Tibial artery (tissue), 4 donors: ENCODE measurements at regions not wholly inside any gene's neighbourhood (a gene's known extent, or its start where the extent isn't known, plus 50 kb on each side); places are given as distances from the start of the nearest gene placed in this dataset.

Experiments
- DNase-seq, 2 donors: peaks; one replicate each; pipeline ENCODE4 v3.0.0-alpha.2; 2019
- H3K27ac ChIP-seq, 2 donors: fragments of 200-600 bp; sonication (generic) in 1 of 2; 1 replicate in 1 of 2; 2 replicates in 1 of 2; pipeline ENCODE4 v1.5.1; 2018 to 2019; ENCODE audit warnings: mild to moderate bottlenecking in 1 of 2
- H3K27me3 ChIP-seq, 2 donors: fragments of 200-600 bp; sonication (generic) in 1 of 2; one replicate each; pipeline versions ENCODE4 v1.5.1 to v1.6.0; 2016 to 2019
- H3K36me3 ChIP-seq, 3 donors: fragments of 200-600 bp; sonication (generic) in 2 of 3; one replicate each; pipeline ENCODE4 v1.5.1; 2016 to 2019; ENCODE audit warnings: mild to moderate bottlenecking in 2 of 3
- H3K4me1 ChIP-seq, 4 donors: fragments of 200-600 bp; sonication (generic) in 2 of 4; 1 replicate in 3 of 4; 2 replicates in 1 of 4; pipeline ENCODE4 v1.5.1; 2016 to 2019
- H3K4me3 ChIP-seq, 2 donors: fragments of 200-600 bp; sonication (generic) in 1 of 2; 1 replicate in 1 of 2; 2 replicates in 1 of 2; pipeline ENCODE4 v1.5.1; 2018 to 2019; ENCODE audit warnings: mild to moderate bottlenecking in 2 of 2
- H3K9me3 ChIP-seq, 3 donors: fragments of 200-600 bp; sonication (generic) in 1 of 3; one replicate each; pipeline ENCODE4 v1.5.1; 2016 to 2019
- CTCF ChIP-seq, 2 experiments: fragments of 200-600 bp in 1 of 2; fragments of 450-650 bp in 1 of 2; IDR thresholded peaks; one replicate each; pipeline ENCODE4 v1.5.1; 2017 to 2019; ENCODE audit warnings: antibody characterized with exemption in 2 of 2, mild to moderate bottlenecking in 1 of 2, moderate library complexity in 1 of 2
- intact Hi-C: fragments of 100-400 bp; cut with DNase I; formaldehyde crosslinking; loops from one replicate; pipeline ENCODE4 v1.15.0; 2023; ENCODE audit warnings: low total_unique reads

- Histone ChIP-seq H3K36me3 (no peaks in the 10 kb centered on the region), H3K9me3 (no peaks in the 10 kb centered on the region), H3K4me1 (peaks cover 0 to 10% (median 0%) of the 10 kb centered on the region in 4 donors), H3K27ac (no peak overlapping the region), H3K4me3 (no peak overlapping the region), H3K27me3 (no peaks in the 10 kb centered on the region)
- TF ChIP-seq CTCF (IDR thresholded peaks at IDR 0.05) = no peak
- no peak for DNase-seq
- intact Hi-C loops = no loop called here
Measured at GRCh38 chr15:93362821-93363220, 273.8 kb upstream of the RGMA start.

DNA sequence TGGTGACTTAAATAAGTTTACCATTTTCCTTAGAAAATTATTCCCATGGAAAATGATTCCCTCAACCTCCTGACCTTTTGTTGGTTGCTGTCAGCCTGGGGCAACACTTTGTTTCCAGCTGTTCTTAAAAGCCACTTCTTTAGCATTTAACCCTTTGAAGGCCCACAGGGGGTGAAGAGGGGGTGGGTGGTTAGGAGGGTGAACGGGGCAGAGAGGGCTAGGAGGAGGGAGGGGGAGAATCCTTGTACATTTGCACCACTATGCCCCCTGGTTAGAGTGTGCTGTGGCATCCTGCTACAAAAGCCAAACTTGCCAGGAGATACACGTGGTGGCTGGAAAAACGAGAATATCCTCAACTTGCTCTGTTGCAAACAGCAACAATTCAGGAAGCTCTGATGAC, 273.2 kb upstream of the RGMA start:
- Histone ChIP-seq H3K4me3 (no peak overlapping the region), H3K27ac (no peak overlapping the region), H3K27me3 (no peaks in the 10 kb centered on the region), H3K4me1 (peaks cover 0 to 10% (median 0%) of the 10 kb centered on the region in 4 donors), H3K9me3 (no peaks in the 10 kb centered on the region), H3K36me3 (no peaks in the 10 kb centered on the region)
- intact Hi-C loops = no loop called here
- TF ChIP-seq CTCF (IDR thresholded peaks at IDR 0.05) = no peak
- no peak for DNase-seq

GRCh38 chr15:93361703-93362102, 272.7 kb upstream of the RGMA start:
- DNase-seq = no peak
- H3K9me3 ChIP-seq = no peaks in the 10 kb centered on the region
- peaks cover 0 to 10% (median 0%) of the 10 kb centered on the region in 4 donors for H3K4me1 ChIP-seq
- H3K4me3 ChIP-seq = no peak overlapping the region
- H3K36me3 ChIP-seq = no peaks in the 10 kb centered on the region
- no peaks in the 10 kb centered on the region for H3K27me3 ChIP-seq
- no peak for TF ChIP-seq CTCF (IDR thresholded peaks at IDR 0.05)
- no peak overlapping the region for H3K27ac ChIP-seq
- intact Hi-C loops = no loop called here

DNA sequence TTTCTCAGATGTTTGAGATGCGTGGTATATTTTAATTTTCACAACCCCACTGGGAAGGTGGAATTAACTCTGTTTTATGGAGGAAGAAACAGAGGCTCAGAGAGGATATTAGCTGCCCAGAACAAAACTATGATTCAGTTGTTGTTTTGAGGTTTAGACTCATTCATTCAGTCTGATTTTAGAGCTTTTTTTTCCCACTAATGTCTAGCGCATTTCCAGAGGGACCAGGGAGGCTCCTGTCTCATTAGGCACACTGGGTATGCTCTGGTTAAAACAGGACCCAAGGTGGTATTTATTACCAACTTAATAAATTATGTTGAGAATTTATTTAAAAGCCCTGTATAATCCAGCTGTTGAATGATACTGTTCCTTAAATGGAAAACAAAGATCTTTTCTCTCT, 272.0 kb upstream of the RGMA start:
- Histone ChIP-seq H3K27me3 (no peaks in the 10 kb centered on the region), H3K4me1 (peaks cover 0 to 10% (median 0%) of the 10 kb centered on the region in 4 donors), H3K4me3 (no peak overlapping the region), H3K27ac (no peak overlapping the region), H3K9me3 (no peaks in the 10 kb centered on the region), H3K36me3 (no peaks in the 10 kb centered on the region)
- intact Hi-C loops = no loop called here
- no peak for TF ChIP-seq CTCF (IDR thresholded peaks at IDR 0.05)
- no peak for DNase-seq

DNA sequence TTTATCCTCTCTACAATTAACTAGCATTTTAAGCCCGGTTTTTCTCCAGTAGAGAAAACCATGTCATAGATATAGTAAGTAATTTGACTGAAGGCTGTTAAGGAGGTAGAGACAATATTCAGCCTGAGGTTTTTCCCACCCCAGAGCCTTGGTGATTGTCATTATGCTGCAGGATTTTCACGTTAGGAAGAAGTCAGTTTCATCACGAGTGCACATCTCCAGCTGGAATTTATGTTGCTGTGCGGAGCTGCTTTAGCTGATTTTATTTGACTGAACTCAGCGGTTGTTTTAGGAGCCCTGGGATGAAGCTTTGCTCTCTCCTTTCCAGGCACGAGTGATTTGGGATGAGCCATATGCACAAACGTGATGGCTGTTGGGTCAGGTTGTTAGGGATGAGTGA, 271.3 kb upstream of the RGMA start:
- peaks cover 0 to 10% (median 0%) of the 10 kb centered on the region in 4 donors for H3K4me1 ChIP-seq
- no peaks in the 10 kb centered on the region for H3K9me3 ChIP-seq
- H3K27me3 ChIP-seq = no peaks in the 10 kb centered on the region
- intact Hi-C loops = no loop called here
- H3K4me3 ChIP-seq = no peak overlapping the region
- TF ChIP-seq CTCF (IDR thresholded peaks at IDR 0.05) = no peak
- H3K36me3 ChIP-seq = no peaks in the 10 kb centered on the region
- H3K27ac ChIP-seq = no peak overlapping the region
- DNase-seq = no peak
